Liver (tissue), 7 donors: ENCODE measurements at regions not wholly inside any gene's neighbourhood (a gene's known extent, or its start where the extent isn't known, plus 50 kb on each side); places are given as distances from the start of the nearest gene placed in this dataset.

Experiments used
- DNase-seq: peaks from one replicate; pipeline ENCODE4 v3.0.0-alpha.2; 2017; ENCODE audit warnings: low spot score
- H3K27ac ChIP-seq, 2 donors: one replicate each; pipeline ENCODE4 v1.7.0; 2013; ENCODE audit warnings: inconsistent platforms in 2 of 2, low read length in 2 of 2, control low read depth in 1 of 2, low read depth in 1 of 2, mild to moderate bottlenecking in 1 of 2
- H3K27me3 ChIP-seq, 4 donors: one replicate each; pipeline versions ENCODE4 v1.6.1 to v1.7.0; 2013; ENCODE audit warnings: low read length in 3 of 4, inconsistent platforms in 1 of 4, mild to moderate bottlenecking in 1 of 4, moderate library complexity in 1 of 4; ENCODE audit not compliant: control insufficient read depth in 4 of 4, insufficient read depth in 4 of 4
- H3K36me3 ChIP-seq, 4 donors: one replicate each; pipeline versions ENCODE4 v1.6.1 to v1.7.0; 2013; ENCODE audit warnings: low read length in 3 of 4, mild to moderate bottlenecking in 3 of 4, low read depth in 1 of 4, moderate library complexity in 1 of 4; ENCODE audit not compliant: control insufficient read depth in 4 of 4, insufficient read depth in 3 of 4
- H3K4me1 ChIP-seq, 4 donors: one replicate each; pipeline versions ENCODE4 v1.6.1 to v1.7.0; 2013; ENCODE audit warnings: low read length in 3 of 4, mild to moderate bottlenecking in 3 of 4, moderate library complexity in 1 of 4; ENCODE audit not compliant: control insufficient read depth in 4 of 4, insufficient read depth in 4 of 4
- H3K4me3 ChIP-seq, 3 donors: one replicate each; pipeline versions ENCODE4 v1.6.1 to v1.7.0; 2013; ENCODE audit warnings: low read length in 3 of 3, control low read depth in 1 of 3, low read depth in 1 of 3, mild to moderate bottlenecking in 1 of 3
- H3K9ac ChIP-seq, 2 donors: one replicate each; pipeline ENCODE4 v1.7.0; 2013; ENCODE audit warnings: low read length in 2 of 2, mild to moderate bottlenecking in 2 of 2, moderate library complexity in 2 of 2, control low read depth in 1 of 2, low read depth in 1 of 2
- H3K9me3 ChIP-seq, 4 donors: one replicate each; pipeline versions ENCODE4 v1.6.1 to v1.7.0; 2013; ENCODE audit warnings: low read length in 3 of 4; ENCODE audit not compliant: control insufficient read depth in 4 of 4
- ATF3 ChIP-seq: IDR thresholded peaks from 2 replicates; pipeline ENCODE4 v1.6.1; 2016; ENCODE audit warnings: antibody characterized with exemption
- EGR1 ChIP-seq, 2 donors: IDR thresholded peaks; 2 replicates each; pipeline ENCODE4 v1.6.1; 2016 to 2018; ENCODE audit warnings: antibody characterized with exemption in 2 of 2, low read depth in 2 of 2
- FOXA1 ChIP-seq: IDR thresholded peaks from 2 replicates; pipeline ENCODE4 v1.6.1; 2016; ENCODE audit warnings: antibody characterized with exemption
- FOXA2 ChIP-seq: IDR thresholded peaks from 2 replicates; pipeline ENCODE4 v1.6.1; 2016; ENCODE audit warnings: antibody characterized with exemption
- GABPA ChIP-seq, 2 donors: IDR thresholded peaks in 1 of 2; conservative IDR thresholded peaks in 1 of 2; 2 replicates each; pipeline ENCODE4 v1.6.1; 2016; ENCODE audit warnings: antibody characterized with exemption in 2 of 2, mild to moderate bottlenecking in 1 of 2, moderate library complexity in 1 of 2
- HNF4A ChIP-seq, 2 donors: conservative IDR thresholded peaks; 2 replicates each; pipeline ENCODE4 v1.6.1; 2016; ENCODE audit warnings: antibody characterized with exemption in 2 of 2, mild to moderate bottlenecking in 2 of 2
- HNF4G ChIP-seq: IDR thresholded peaks from 2 replicates; pipeline ENCODE4 v1.6.1; 2016; ENCODE audit warnings: antibody characterized with exemption
- JUND ChIP-seq, 2 donors: IDR thresholded peaks; 2 replicates each; pipeline ENCODE4 v1.6.1; 2016; ENCODE audit warnings: antibody characterized with exemption in 2 of 2
- MAX ChIP-seq: IDR thresholded peaks from 2 replicates; pipeline ENCODE4 v1.6.1; 2016; ENCODE audit warnings: antibody characterized with exemption
- NR2F2 ChIP-seq: IDR thresholded peaks from 2 replicates; pipeline ENCODE4 v1.6.1; 2016; ENCODE audit warnings: antibody characterized with exemption
- RAD21 ChIP-seq, 2 donors: IDR thresholded peaks; 2 replicates each; pipeline ENCODE4 v1.6.1; 2016; ENCODE audit warnings: antibody characterized with exemption in 2 of 2, mild to moderate bottlenecking in 2 of 2
- REST ChIP-seq: IDR thresholded peaks from 2 replicates; pipeline ENCODE4 v1.6.1; 2016; ENCODE audit warnings: antibody characterized with exemption, mild to moderate bottlenecking
- TAF1 ChIP-seq: conservative IDR thresholded peaks from 2 replicates; pipeline ENCODE4 v1.6.1; 2016; ENCODE audit warnings: antibody characterized with exemption, mild to moderate bottlenecking
- YY1 ChIP-seq: IDR thresholded peaks from 2 replicates; pipeline ENCODE4 v1.6.1; 2016; ENCODE audit warnings: antibody characterized with exemption, mild to moderate bottlenecking
- ZBTB33 ChIP-seq: IDR thresholded peaks from 2 replicates; pipeline ENCODE4 v1.6.1; 2016; ENCODE audit warnings: antibody characterized with exemption
- WGBS: extraction: QIAGEN DNeasy Blood & Tissue Kit; methylation state at CpG from one replicate; pipeline ENCODE4 v1.1.7; 2013; 5-methylcytosine and 5-hydroxymethylcytosine counted together
- donor health status: healthy.
- donor health status: healthy.
- donor health status: healthy.
- donor health status: healthy.

- WGBS = 56% methylated on average over 1 of the region's 1 CpG
- no peak overlapping the region for H3K9ac ChIP-seq
- TF ChIP-seq HNF4A (conservative IDR thresholded peaks at IDR 0.05) (no peak), FOXA1 (no peak), RAD21 (IDR thresholded peaks at IDR 0.05) (no peak), TAF1 (no peak), ATF3 (no peak), NR2F2 (no peak), REST (no peak), HNF4G (no peak), FOXA2 (no peak), GABPA (IDR thresholded peaks at IDR 0.05 in 1 of 2, conservative IDR thresholded peaks at IDR 0.05 in 1 of 2) (no peak), MAX (no peak), JUND (IDR thresholded peaks at IDR 0.05) (no peak), ZBTB33 (no peak), YY1 (no peak)
- no peak overlapping the region for H3K27ac ChIP-seq
- peaks cover 0 to 10% (median 0%) of the 10 kb centered on the region in 4 donors for H3K9me3 ChIP-seq
- DNase-seq = no peak
- no peaks in the 10 kb centered on the region for H3K36me3 ChIP-seq
- no peaks in the 10 kb centered on the region for H3K4me1 ChIP-seq
- H3K4me3 ChIP-seq = no peak overlapping the region
- H3K27me3 ChIP-seq = no peaks in the 10 kb centered on the region
Observed at GRCh38 chr2:56104962-56105361, 78.8 kb upstream of the CCDC85A start.

GRCh38 chr2:56107502-56108220 is 76.1 kb upstream of the CCDC85A start:
- Histone ChIP-seq H3K27me3 (no peaks in the 10 kb centered on the region), H3K4me3 (no peak overlapping the region), H3K9me3 (peaks cover 0 to 10% (median 0%) of the 10 kb centered on the region in 4 donors), H3K9ac (no peak overlapping the region), H3K36me3 (no peaks in the 10 kb centered on the region), H3K27ac (no peak overlapping the region), H3K4me1 (no peaks in the 10 kb centered on the region)
- 72% methylated on average over 3 of the region's 3 CpGs for WGBS
- no peak for TF ChIP-seq EGR1 (IDR thresholded peaks at IDR 0.05; ENCODE audit: low read depth in 2 of 2)
- TF ChIP-seq GABPA (IDR thresholded peaks at IDR 0.05 in 1 of 2, conservative IDR thresholded peaks at IDR 0.05 in 1 of 2) = no peak
- no peak for TF ChIP-seq HNF4G
- no peak for TF ChIP-seq MAX
- TF ChIP-seq YY1 = no peak
- TF ChIP-seq ZBTB33 = no peak
- TF ChIP-seq ATF3 = no peak
- DNase-seq = no peak
